Inflammatory macrophage (primary cell): ENCODE measurements at regions not wholly inside any gene's neighbourhood (a gene's known extent, or its start where the extent isn't known, plus 50 kb on each side); places are given as distances from the start of the nearest gene placed in this dataset.
"Not testable (repeated sequence)": the region's sequence is repeated elsewhere in the genome, so short reads cannot be mapped to it uniquely, and the experiment has no call there.

ENCODE experiments used
- DNase-seq, 2 donors: peaks; one replicate each; pipeline ENCODE4 v3.0.0-alpha.2; 2020 to 2022

GRCh38 chr20:40046703-40047102 is 642.3 kb downstream of the MAFB start:
- no peak for DNase-seq

- DNase-seq, result peak in 1 of 2 donors; percentile 6
Observed at GRCh38 chr20:40037511-40037910, 651.5 kb downstream of the MAFB start.

- no peak for DNase-seq
Observed at GRCh38 chr20:40029589-40029988, 659.4 kb downstream of the MAFB start.

- DNase-seq, result no peak
Observed at GRCh38 chr20:40019510-40019909, 669.5 kb downstream of the MAFB start.

GRCh38 chr20:40017765-40018164 is 671.3 kb downstream of the MAFB start:
- no peak for DNase-seq

GRCh38 chr20:40016890-40017289 is 672.1 kb downstream of the MAFB start:
- DNase-seq, result no peak

GRCh38 chr20:40016392-40016791 is 672.6 kb downstream of the MAFB start:
- peak in 1 of 2 donors; percentile 15 for DNase-seq

- not testable (repeated sequence) for DNase-seq
Observed at GRCh38 chr20:40012026-40012425, 677.0 kb downstream of the MAFB start.

- DNase-seq, result no peak
Observed at GRCh38 chr20:40010483-40010882, 678.6 kb downstream of the MAFB start.

GRCh38 chr20:40009542-40009941 is 679.5 kb downstream of the MAFB start:
- DNase-seq, result no peak

GRCh38 chr20:40008177-40008576 is 680.9 kb downstream of the MAFB start:
- no peak for DNase-seq

- no peak for DNase-seq
Observed at GRCh38 chr20:40006168-40006860, 682.7 kb downstream of the MAFB start.

- DNase-seq, result not testable (repeated sequence)
Observed at GRCh38 chr20:40004092-40004491, 684.9 kb downstream of the MAFB start.

- no peak for DNase-seq
Observed at GRCh38 chr20:39993742-39994141, 695.3 kb downstream of the MAFB start.

- DNase-seq, result no peak
Observed at GRCh38 chr20:39990692-39991091, 698.3 kb downstream of the MAFB start.

- no peak for DNase-seq
Observed at GRCh38 chr20:39988991-39989390, 700.0 kb downstream of the MAFB start.

- peak; percentile 37 to 51 for DNase-seq
Observed at GRCh38 chr20:39986173-39986904, 702.7 kb downstream of the MAFB start.

- DNase-seq, result no peak
Observed at GRCh38 chr20:39985271-39985827, 703.7 kb downstream of the MAFB start.

GRCh38 chr20:39983655-39984054 is 705.4 kb downstream of the MAFB start:
- no peak for DNase-seq

GRCh38 chr20:39983183-39983582 is 705.9 kb downstream of the MAFB start:
- no peak for DNase-seq

- no peak for DNase-seq
Observed at GRCh38 chr20:39974966-39975501, 714.0 kb downstream of the MAFB start.

- DNase-seq, result no peak
Observed at GRCh38 chr20:39968495-39968894, 720.5 kb downstream of the MAFB start.

- no peak for DNase-seq
Observed at GRCh38 chr20:39967806-39968205, 721.2 kb downstream of the MAFB start.
